ENCODE measurements at regions not wholly inside any gene's neighbourhood (a gene's known extent, or its start where the extent isn't known, plus 50 kb on each side); places are given as distances from the start of the nearest gene placed in this dataset.

DNA sequence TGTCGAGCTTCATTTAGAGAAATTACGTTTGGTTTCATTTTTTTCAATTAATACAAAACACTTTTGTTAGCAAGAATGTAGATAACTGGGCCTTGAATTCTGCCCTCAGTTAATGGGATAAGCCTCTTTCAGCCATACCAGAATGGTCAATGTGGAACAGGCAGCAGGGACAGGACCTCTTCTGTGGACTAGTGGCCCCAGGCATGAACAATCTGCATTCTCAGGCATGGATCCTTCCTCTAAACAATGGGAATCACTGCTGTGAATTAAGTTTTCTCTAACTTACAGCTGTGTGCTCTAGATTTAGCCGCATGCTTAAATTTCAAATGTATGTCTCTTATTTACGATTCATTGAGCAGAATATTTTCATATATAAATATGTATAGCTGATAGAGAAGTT, 237.7 kb upstream of the PRKCQ start:
- BruUV-seq (replicated peaks): no TSS peak
- no peaks in the 10 kb centered on the region; a peak in 2 of 5 replicates for H3K27me3 ChIP-seq (ENCODE audit: control insufficient read depth in 1 of 2, insufficient read depth in 2 of 2, low read length in 2 of 2)
- no peak for FAIRE-seq
- in situ Hi-C loops (cut with HindIII; ENCODE audit: extremely low pct_ligation_motif_present, low pct_unique_long_range_greater_than_20kb) (no loop called here), intact Hi-C loops (cut with micrococcal nuclease; ENCODE audit: unreplicated experiment) (no loop called here)
- no peak overlapping the region for H3K27ac ChIP-seq (ENCODE audit: extremely low read length, insufficient read depth, low read length)
- no peak for ATAC-seq
- no peaks in the 10 kb centered on the region for H3K79me2 ChIP-seq (ENCODE audit: insufficient read depth, low read length)
- WGBS (ENCODE audit: low lambda C conversion rate): 17% methylated on average over 4 of the region's 4 CpGs
- CTCF ChIA-PET (ENCODE audit: low intra/inter-chr PET ratio, low total read pairs): no interaction called here
- no peaks in the 10 kb centered on the region for H4K20me1 ChIP-seq (ENCODE audit: insufficient read depth, low read length)
- H3K4me1 ChIP-seq (ENCODE audit: insufficient read depth, low read length): no peaks in the 10 kb centered on the region
- POLR2A ChIA-PET: no interaction called here
- TF ChIP-seq CHD4 (IDR thresholded peaks at IDR 0.05; ENCODE audit: borderline replicate concordance, low read length) (no peak), ARNTL (CRISPR knock-in tag; IDR thresholded peaks at IDR 0.05) (no peak), SP140L (CRISPR knock-in tag; IDR thresholded peaks at IDR 0.05; ENCODE audit: borderline replicate concordance) (no peak), KLF16 (CRISPR knock-in tag; IDR thresholded peaks at IDR 0.05) (no peak), HNF4A (CRISPR knock-in tag; IDR thresholded peaks at IDR 0.05) (no peak), ZNF460 (CRISPR knock-in tag; IDR thresholded peaks at IDR 0.05; ENCODE audit: borderline replicate concordance) (no peak), ZNF777 (CRISPR knock-in tag; IDR thresholded peaks at IDR 0.05) (no peak), EED (CRISPR knock-in tag; IDR thresholded peaks at IDR 0.05) (no peak), POLR2A (IDR thresholded peaks at IDR 0.05; ENCODE audit: insufficient read depth in 1 of 2, low read depth in 2 of 2, low read length in 2 of 2) (no peak)
- TF ChIP-seq, protein P1, sequence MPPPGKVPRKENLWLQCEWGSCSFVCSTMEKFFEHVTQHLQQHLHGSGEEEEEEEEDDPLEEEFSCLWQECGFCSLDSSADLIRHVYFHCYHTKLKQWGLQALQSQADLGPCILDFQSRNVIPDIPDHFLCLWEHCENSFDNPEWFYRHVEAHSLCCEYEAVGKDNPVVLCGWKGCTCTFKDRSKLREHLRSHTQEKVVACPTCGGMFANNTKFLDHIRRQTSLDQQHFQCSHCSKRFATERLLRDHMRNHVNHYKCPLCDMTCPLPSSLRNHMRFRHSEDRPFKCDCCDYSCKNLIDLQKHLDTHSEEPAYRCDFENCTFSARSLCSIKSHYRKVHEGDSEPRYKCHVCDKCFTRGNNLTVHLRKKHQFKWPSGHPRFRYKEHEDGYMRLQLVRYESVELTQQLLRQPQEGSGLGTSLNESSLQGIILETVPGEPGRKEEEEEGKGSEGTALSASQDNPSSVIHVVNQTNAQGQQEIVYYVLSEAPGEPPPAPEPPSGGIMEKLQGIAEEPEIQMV (CRISPR knock-in tag; IDR thresholded peaks at IDR 0.05; ENCODE audit: low read depth): no peak
- TF ChIP-seq, protein P2, sequence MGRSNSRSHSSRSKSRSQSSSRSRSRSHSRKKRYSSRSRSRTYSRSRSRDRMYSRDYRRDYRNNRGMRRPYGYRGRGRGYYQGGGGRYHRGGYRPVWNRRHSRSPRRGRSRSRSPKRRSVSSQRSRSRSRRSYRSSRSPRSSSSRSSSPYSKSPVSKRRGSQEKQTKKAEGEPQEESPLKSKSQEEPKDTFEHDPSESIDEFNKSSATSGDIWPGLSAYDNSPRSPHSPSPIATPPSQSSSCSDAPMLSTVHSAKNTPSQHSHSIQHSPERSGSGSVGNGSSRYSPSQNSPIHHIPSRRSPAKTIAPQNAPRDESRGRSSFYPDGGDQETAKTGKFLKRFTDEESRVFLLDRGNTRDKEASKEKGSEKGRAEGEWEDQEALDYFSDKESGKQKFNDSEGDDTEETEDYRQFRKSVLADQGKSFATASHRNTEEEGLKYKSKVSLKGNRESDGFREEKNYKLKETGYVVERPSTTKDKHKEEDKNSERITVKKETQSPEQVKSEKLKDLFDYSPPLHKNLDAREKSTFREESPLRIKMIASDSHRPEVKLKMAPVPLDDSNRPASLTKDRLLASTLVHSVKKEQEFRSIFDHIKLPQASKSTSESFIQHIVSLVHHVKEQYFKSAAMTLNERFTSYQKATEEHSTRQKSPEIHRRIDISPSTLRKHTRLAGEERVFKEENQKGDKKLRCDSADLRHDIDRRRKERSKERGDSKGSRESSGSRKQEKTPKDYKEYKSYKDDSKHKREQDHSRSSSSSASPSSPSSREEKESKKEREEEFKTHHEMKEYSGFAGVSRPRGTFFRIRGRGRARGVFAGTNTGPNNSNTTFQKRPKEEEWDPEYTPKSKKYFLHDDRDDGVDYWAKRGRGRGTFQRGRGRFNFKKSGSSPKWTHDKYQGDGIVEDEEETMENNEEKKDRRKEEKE (IDR thresholded peaks at IDR 0.05): no peak
- TF ChIP-seq, protein P3, sequence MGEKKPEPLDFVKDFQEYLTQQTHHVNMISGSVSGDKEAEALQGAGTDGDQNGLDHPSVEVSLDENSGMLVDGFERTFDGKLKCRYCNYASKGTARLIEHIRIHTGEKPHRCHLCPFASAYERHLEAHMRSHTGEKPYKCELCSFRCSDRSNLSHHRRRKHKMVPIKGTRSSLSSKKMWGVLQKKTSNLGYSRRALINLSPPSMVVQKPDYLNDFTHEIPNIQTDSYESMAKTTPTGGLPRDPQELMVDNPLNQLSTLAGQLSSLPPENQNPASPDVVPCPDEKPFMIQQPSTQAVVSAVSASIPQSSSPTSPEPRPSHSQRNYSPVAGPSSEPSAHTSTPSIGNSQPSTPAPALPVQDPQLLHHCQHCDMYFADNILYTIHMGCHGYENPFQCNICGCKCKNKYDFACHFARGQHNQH (CRISPR knock-in tag; IDR thresholded peaks at IDR 0.05): no peak
- TF ChIP-seq, protein P4, sequence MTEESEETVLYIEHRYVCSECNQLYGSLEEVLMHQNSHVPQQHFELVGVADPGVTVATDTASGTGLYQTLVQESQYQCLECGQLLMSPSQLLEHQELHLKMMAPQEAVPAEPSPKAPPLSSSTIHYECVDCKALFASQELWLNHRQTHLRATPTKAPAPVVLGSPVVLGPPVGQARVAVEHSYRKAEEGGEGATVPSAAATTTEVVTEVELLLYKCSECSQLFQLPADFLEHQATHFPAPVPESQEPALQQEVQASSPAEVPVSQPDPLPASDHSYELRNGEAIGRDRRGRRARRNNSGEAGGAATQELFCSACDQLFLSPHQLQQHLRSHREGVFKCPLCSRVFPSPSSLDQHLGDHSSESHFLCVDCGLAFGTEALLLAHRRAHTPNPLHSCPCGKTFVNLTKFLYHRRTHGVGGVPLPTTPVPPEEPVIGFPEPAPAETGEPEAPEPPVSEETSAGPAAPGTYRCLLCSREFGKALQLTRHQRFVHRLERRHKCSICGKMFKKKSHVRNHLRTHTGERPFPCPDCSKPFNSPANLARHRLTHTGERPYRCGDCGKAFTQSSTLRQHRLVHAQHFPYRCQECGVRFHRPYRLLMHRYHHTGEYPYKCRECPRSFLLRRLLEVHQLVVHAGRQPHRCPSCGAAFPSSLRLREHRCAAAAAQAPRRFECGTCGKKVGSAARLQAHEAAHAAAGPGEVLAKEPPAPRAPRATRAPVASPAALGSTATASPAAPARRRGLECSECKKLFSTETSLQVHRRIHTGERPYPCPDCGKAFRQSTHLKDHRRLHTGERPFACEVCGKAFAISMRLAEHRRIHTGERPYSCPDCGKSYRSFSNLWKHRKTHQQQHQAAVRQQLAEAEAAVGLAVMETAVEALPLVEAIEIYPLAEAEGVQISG (CRISPR knock-in tag; IDR thresholded peaks at IDR 0.05): no peak
- H2AFZ ChIP-seq (ENCODE audit: low read length): no peak overlapping the region
- no peaks in the 10 kb centered on the region for H3K9me3 ChIP-seq (ENCODE audit: low read length)
- H3K4me2 ChIP-seq (ENCODE audit: low read depth, low read length): no peak overlapping the region
- H3K9ac ChIP-seq (ENCODE audit: insufficient read depth, low read depth, low read length): no peak overlapping the region
- no peak for DNase-seq (ENCODE audit: low spot score)
- H3K36me3 ChIP-seq (replicated peaks in 1 of 2; ENCODE audit: control insufficient read depth in 1 of 2, insufficient read depth in 2 of 2, low read length in 2 of 2): no peaks in the 10 kb centered on the region
- no peak overlapping the region for H3K4me3 ChIP-seq (replicated peaks in 1 of 3; ENCODE audit: insufficient read depth in 1 of 3, low read depth in 2 of 3, low read length in 3 of 3)
